ENCODE measurements at regions not wholly inside any gene's neighbourhood (a gene's known extent, or its start where the extent isn't known, plus 50 kb on each side); places are given as distances from the start of the nearest gene placed in this dataset.

DNA sequence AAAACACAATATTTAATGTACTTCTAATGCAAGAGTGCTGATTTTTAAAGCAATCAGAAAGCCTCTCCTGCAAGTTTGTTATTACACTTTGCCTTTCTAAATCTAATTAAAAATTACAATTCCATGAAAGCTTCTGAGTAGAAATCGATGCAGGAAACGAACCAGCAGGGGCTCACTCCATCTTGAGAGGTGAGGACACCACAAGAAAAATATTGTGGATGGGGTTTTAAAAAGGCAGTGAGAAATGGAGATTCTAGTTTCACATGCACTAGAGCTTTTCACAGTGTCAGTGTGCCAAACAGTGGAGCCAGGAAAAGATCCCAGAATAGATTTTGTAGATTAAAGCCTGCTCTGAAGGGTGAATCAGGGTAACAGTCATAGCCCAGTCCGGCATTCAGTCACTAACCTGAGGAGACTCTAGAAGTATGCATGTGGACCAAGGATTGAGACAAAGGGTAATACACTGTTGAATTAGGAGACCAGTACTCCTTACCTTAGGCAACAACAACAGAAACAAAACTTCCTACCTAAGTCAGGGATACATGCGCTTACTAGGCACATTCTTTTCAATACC lies 362.3 kb downstream of the NAF1 start:
- H3K9me2 ChIP-seq (replicated peaks; ENCODE audit: insufficient read depth, low read length): no peaks in the 10 kb centered on the region
- H3K27me3 ChIP-seq (ENCODE audit: low read length): no peaks in the 10 kb centered on the region
- no peak overlapping the region for H2AFZ ChIP-seq (ENCODE audit: low read depth, low read length, severe bottlenecking)
- H3K27ac ChIP-seq (ENCODE audit: low read depth, low read length): no peak overlapping the region
- no peak overlapping the region for H3K9ac ChIP-seq (ENCODE audit: low read length)
- no peaks in the 10 kb centered on the region for H3K36me3 ChIP-seq (ENCODE audit: low read length)
- H4K20me1 ChIP-seq (ENCODE audit: low read depth, low read length): no peaks in the 10 kb centered on the region
- no peak for TF ChIP-seq EZH2phosphoT487 (conservative IDR thresholded peaks at IDR 0.05; ENCODE audit: low read length)
- TF ChIP-seq, protein P1, sequence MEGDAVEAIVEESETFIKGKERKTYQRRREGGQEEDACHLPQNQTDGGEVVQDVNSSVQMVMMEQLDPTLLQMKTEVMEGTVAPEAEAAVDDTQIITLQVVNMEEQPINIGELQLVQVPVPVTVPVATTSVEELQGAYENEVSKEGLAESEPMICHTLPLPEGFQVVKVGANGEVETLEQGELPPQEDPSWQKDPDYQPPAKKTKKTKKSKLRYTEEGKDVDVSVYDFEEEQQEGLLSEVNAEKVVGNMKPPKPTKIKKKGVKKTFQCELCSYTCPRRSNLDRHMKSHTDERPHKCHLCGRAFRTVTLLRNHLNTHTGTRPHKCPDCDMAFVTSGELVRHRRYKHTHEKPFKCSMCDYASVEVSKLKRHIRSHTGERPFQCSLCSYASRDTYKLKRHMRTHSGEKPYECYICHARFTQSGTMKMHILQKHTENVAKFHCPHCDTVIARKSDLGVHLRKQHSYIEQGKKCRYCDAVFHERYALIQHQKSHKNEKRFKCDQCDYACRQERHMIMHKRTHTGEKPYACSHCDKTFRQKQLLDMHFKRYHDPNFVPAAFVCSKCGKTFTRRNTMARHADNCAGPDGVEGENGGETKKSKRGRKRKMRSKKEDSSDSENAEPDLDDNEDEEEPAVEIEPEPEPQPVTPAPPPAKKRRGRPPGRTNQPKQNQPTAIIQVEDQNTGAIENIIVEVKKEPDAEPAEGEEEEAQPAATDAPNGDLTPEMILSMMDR (IDR thresholded peaks at IDR 0.05; ENCODE audit: insufficient read depth, low read length, poor library complexity, severe bottlenecking): no peak
- H3K79me2 ChIP-seq (ENCODE audit: insufficient read depth, low read length): no peaks in the 10 kb centered on the region
- H3K9me3 ChIP-seq (ENCODE audit: insufficient read depth, low read length): no peaks in the 10 kb centered on the region
- H3F3A ChIP-seq (ENCODE audit: insufficient read depth): no peaks in the 10 kb centered on the region
- H3K4me3 ChIP-seq (ENCODE audit: insufficient read depth, low read length, poor library complexity, severe bottlenecking): no peak overlapping the region
- no peak overlapping the region for H3K4me2 ChIP-seq (ENCODE audit: low read depth, low read length, poor library complexity, severe bottlenecking)

DNA sequence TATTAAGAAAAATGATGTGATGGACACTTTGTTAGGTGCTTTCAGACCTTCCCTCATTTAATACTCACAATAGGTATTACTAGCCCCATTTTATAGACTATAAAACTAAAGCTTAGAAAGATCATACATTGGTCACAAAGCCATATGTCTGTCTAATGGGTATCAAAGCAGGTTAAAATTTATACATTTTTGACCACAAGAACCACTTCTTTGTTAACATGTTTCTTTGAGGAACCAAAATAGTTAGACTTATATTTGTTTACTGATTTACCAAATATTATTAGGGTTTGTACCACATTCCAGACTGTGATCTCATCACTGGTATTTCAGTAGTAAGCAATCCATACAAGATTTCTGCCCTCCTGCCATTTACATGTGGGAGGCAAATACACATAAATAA lies 363.3 kb downstream of the NAF1 start:
- Histone ChIP-seq H3K27me3 (ENCODE audit: low read length) (no peaks in the 10 kb centered on the region), H3K9me3 (ENCODE audit: insufficient read depth, low read length) (no peaks in the 10 kb centered on the region), H3K27ac (ENCODE audit: low read depth, low read length) (no peak overlapping the region), H4K20me1 (ENCODE audit: low read depth, low read length) (no peaks in the 10 kb centered on the region), H3K4me3 (ENCODE audit: insufficient read depth, low read length, poor library complexity, severe bottlenecking) (no peak overlapping the region), H3F3A (ENCODE audit: insufficient read depth) (no peaks in the 10 kb centered on the region), H2AFZ (ENCODE audit: low read depth, low read length, severe bottlenecking) (no peak overlapping the region), H3K4me2 (ENCODE audit: low read depth, low read length, poor library complexity, severe bottlenecking) (no peak overlapping the region), H3K36me3 (ENCODE audit: low read length) (no peaks in the 10 kb centered on the region), H3K79me2 (ENCODE audit: insufficient read depth, low read length) (no peaks in the 10 kb centered on the region), H3K9me2 (replicated peaks; ENCODE audit: insufficient read depth, low read length) (no peaks in the 10 kb centered on the region), H3K9ac (ENCODE audit: low read length) (no peak overlapping the region)
- TF ChIP-seq EZH2phosphoT487 (conservative IDR thresholded peaks at IDR 0.05; ENCODE audit: low read length): no peak
- TF ChIP-seq, protein P1 (IDR thresholded peaks at IDR 0.05; ENCODE audit: insufficient read depth, low read length, poor library complexity, severe bottlenecking): no peak

DNA sequence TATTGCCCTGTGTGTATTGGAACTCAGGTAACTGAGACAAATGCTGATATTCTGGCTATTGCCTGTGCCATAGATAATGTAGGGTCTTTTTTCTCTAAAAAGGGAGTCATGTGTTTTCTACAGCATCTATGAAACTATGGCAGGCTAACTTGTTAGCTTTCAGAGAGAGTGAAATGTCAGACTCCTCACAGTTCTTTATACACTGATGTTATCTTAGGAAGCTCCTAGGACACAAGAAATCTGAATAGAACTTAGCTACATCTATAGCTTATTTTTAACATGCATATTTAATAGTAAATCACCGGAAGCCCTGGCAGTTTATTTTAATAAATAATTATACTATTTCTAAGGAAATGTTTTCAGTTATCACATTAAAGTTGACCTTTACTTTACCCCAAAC lies 369.6 kb downstream of the NAF1 start:
- no peaks in the 10 kb centered on the region for H3K27me3 ChIP-seq (ENCODE audit: low read length)
- H3K27ac ChIP-seq (ENCODE audit: low read depth, low read length): no peak overlapping the region
- no peaks in the 10 kb centered on the region for H3K36me3 ChIP-seq (ENCODE audit: low read length)
- H3F3A ChIP-seq (ENCODE audit: insufficient read depth): no peaks in the 10 kb centered on the region
- H3K79me2 ChIP-seq (ENCODE audit: insufficient read depth, low read length): no peaks in the 10 kb centered on the region
- no peak overlapping the region for H3K4me2 ChIP-seq (ENCODE audit: low read depth, low read length, poor library complexity, severe bottlenecking)
- H2AFZ ChIP-seq (ENCODE audit: low read depth, low read length, severe bottlenecking): no peak overlapping the region
- H4K20me1 ChIP-seq (ENCODE audit: low read depth, low read length): no peaks in the 10 kb centered on the region
- TF ChIP-seq, protein P1 (IDR thresholded peaks at IDR 0.05; ENCODE audit: insufficient read depth, low read length, poor library complexity, severe bottlenecking): no peak
- TF ChIP-seq EZH2phosphoT487 (conservative IDR thresholded peaks at IDR 0.05; ENCODE audit: low read length): no peak
- no peak overlapping the region for H3K9ac ChIP-seq (ENCODE audit: low read length)
- no peak overlapping the region for H3K4me3 ChIP-seq (ENCODE audit: insufficient read depth, low read length, poor library complexity, severe bottlenecking)
- no peaks in the 10 kb centered on the region for H3K9me3 ChIP-seq (ENCODE audit: insufficient read depth, low read length)
- H3K9me2 ChIP-seq (replicated peaks; ENCODE audit: insufficient read depth, low read length): no peaks in the 10 kb centered on the region

Measured in SU-DHL-6 (cell line).